Endothelial cell of umbilical vein (primary cell): ENCODE measurements at regions not wholly inside any gene's neighbourhood (a gene's known extent, or its start where the extent isn't known, plus 50 kb on each side); places are given as distances from the start of the nearest gene placed in this dataset.

Experiments used
- CTCF ChIP-seq, 2 donors: IDR thresholded peaks; 1 replicate in 1 of 2; 2 replicates in 1 of 2; pipeline ENCODE4 v1.5.1; 2011; ENCODE audit warnings: low read length in 2 of 2, mild to moderate bottlenecking in 2 of 2, moderate library complexity in 2 of 2, control low read depth in 1 of 2, inconsistent platforms in 1 of 2, low read depth in 1 of 2; ENCODE audit not compliant: insufficient read depth in 1 of 2; ENCODE audit errors: extremely low read depth in 1 of 2
- MAX ChIP-seq: IDR thresholded peaks from 2 replicates; pipeline ENCODE4 v1.6.1; 2011; ENCODE audit not compliant: insufficient read depth, insufficient read length

GRCh38 chr1:67555461-67556296 lies 125.5 kb upstream of the SERBP1 start:
- TF ChIP-seq MAX (no peak), CTCF (IDR thresholded peaks at IDR 0.05; ENCODE audit: extremely low read depth in 1 of 2, insufficient read depth in 1 of 2, low read depth in 1 of 2, low read length in 2 of 2) (no peak)
